Ovary (tissue), 7 donors: ENCODE measurements at regions not wholly inside any gene's neighbourhood (a gene's known extent, or its start where the extent isn't known, plus 50 kb on each side); places are given as distances from the start of the nearest gene placed in this dataset.

Experiments used
- DNase-seq, 5 donors: peaks; one replicate each; pipeline ENCODE4 v3.0.0-alpha.2; 2019 to 2020
- H3K27ac ChIP-seq, 2 donors: fragments of 200-600 bp; one replicate each; pipeline versions ENCODE4 v1.5.1 to v1.8.0; 2019 to 2022
- H3K27me3 ChIP-seq: fragments of 200-600 bp; one replicate; pipeline ENCODE4 v1.8.0; 2022
- H3K36me3 ChIP-seq: fragments of 200-600 bp; sonication (generic); one replicate; pipeline ENCODE4 v1.5.1; 2019
- H3K4me1 ChIP-seq: one replicate; pipeline ENCODE4 v1.8.1; 2013; ENCODE audit warnings: mild to moderate bottlenecking, moderate library complexity; ENCODE audit not compliant: insufficient read depth
- H3K4me3 ChIP-seq: fragments of 200-600 bp; sonication (generic); one replicate; pipeline ENCODE4 v1.5.1; 2017
- H3K9me3 ChIP-seq, 2 donors: fragments of 200-600 bp in 1 of 2; sonication (generic) in 1 of 2; one replicate each; pipeline versions ENCODE4 v1.5.1 to v1.8.1; 2013 to 2019; ENCODE audit warnings: mild to moderate bottlenecking in 1 of 2, moderate library complexity in 1 of 2
- EP300 ChIP-seq: sonication (generic); formaldehyde crosslinking; IDR thresholded peaks from one replicate; pipeline ENCODE4 v1.6.1; 2017; ENCODE audit warnings: antibody characterized with exemption
- POLR2A ChIP-seq: fragments of 450-650 bp; IDR thresholded peaks from one replicate; pipeline ENCODE4 v1.6.1; 2017; ENCODE audit warnings: antibody characterized with exemption, mild to moderate bottlenecking, moderate library complexity
- WGBS, 3 donors: extraction: QIAGEN DNeasy Blood & Tissue Kit in 1 of 3; methylation state at CpG; one replicate each; pipeline versions ENCODE4 v1.1.5 to v1.1.7; 2013 to 2017; 5-methylcytosine and 5-hydroxymethylcytosine counted together
- intact Hi-C, 4 donors: fragments of 100-400 bp; cut with DNase I; formaldehyde crosslinking; loops; one replicate each; pipeline versions ENCODE4 v1.11.0 to v1.15.1; 2022 to 2023
- TF ChIP-seq, protein P1 (sequence below), 3 donors: fragments of 450-650 bp in 2 of 3; fragments of 200-600 bp in 1 of 3; IDR thresholded peaks; one replicate each; pipeline versions ENCODE4 v1.5.1 to v1.8.0; 2016 to 2022; ENCODE audit warnings: antibody characterized with exemption in 3 of 3, mild to moderate bottlenecking in 1 of 3
- donor health status: DM: no; HTN: no; CAD: no; lungs with moderate emphysema.
- donor health status: DM: no; HTN: no; CAD: no.
- donor health status: Bipolar disorder and iron deficiency.
- donor health status: DM: no; HTN: no; CAD: no.
- donor health status: DM: yes; HTN: yes; CAD: no.

DNA sequence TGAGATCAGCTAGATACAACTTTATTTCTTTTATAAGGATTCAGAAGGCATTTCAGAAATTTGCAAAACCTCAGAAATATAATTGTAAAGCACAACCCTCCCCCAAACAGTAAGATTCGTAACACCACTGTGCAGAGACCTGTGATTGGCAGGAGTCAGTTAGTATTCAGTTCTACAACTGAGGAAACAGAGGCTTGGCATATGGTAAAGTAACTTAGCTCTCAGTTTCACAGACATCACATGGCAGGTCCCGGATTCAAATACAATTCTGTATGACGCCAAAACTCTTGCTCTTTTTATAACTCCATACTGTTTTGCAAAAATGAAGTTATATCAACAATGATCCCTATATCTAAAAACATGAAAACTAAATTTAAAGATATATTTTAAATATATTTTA lies 225.6 kb upstream of the LMCD1 start:
- Histone ChIP-seq H3K36me3 (no peaks in the 10 kb centered on the region), H3K27ac (no peak overlapping the region), H3K4me1 (no peaks in the 10 kb centered on the region), H3K9me3 (no peaks in the 10 kb centered on the region), H3K4me3 (no peak overlapping the region), H3K27me3 (no peaks in the 10 kb centered on the region)
- WGBS, 3 donors: 94 to 96% (median 95%) methylated on average over 3 of the region's 3 CpGs
- no peak for TF ChIP-seq EP300
- no peak for TF ChIP-seq POLR2A
- TF ChIP-seq, protein P1, sequence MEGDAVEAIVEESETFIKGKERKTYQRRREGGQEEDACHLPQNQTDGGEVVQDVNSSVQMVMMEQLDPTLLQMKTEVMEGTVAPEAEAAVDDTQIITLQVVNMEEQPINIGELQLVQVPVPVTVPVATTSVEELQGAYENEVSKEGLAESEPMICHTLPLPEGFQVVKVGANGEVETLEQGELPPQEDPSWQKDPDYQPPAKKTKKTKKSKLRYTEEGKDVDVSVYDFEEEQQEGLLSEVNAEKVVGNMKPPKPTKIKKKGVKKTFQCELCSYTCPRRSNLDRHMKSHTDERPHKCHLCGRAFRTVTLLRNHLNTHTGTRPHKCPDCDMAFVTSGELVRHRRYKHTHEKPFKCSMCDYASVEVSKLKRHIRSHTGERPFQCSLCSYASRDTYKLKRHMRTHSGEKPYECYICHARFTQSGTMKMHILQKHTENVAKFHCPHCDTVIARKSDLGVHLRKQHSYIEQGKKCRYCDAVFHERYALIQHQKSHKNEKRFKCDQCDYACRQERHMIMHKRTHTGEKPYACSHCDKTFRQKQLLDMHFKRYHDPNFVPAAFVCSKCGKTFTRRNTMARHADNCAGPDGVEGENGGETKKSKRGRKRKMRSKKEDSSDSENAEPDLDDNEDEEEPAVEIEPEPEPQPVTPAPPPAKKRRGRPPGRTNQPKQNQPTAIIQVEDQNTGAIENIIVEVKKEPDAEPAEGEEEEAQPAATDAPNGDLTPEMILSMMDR (IDR thresholded peaks at IDR 0.05): no peak
- DNase-seq: no peak
- intact Hi-C loops: no loop called here

DNA sequence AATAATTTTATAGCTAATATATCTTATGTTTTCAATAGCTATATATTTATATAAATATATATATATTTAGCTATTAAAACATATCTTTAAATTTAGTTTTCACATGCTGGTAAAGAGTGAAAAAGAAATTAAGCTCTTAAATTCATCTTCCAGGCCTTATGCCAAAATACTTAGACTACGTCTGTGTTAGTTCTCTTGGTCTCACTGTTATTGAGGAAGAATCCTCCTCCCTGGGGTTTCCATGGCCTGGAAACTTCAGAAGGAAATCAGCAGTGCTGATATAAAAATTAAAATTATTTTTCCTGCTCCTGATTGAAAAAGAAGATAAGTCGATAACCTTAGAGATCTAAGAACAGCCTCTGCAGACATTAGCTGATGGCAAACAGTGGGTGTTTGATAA lies 225.1 kb upstream of the LMCD1 start:
- TF ChIP-seq EP300: no peak
- TF ChIP-seq, protein P1 (IDR thresholded peaks at IDR 0.05): no peak
- TF ChIP-seq POLR2A: no peak
- Histone ChIP-seq H3K27me3 (no peaks in the 10 kb centered on the region), H3K36me3 (no peaks in the 10 kb centered on the region), H3K4me1 (no peaks in the 10 kb centered on the region), H3K9me3 (no peaks in the 10 kb centered on the region), H3K4me3 (no peak overlapping the region), H3K27ac (no peak overlapping the region)
- no peak for DNase-seq
- intact Hi-C loops: no loop called here
- 75 to 81% (median 75%) methylated on average over 2 of the region's 2 CpGs for WGBS, 3 donors

DNA sequence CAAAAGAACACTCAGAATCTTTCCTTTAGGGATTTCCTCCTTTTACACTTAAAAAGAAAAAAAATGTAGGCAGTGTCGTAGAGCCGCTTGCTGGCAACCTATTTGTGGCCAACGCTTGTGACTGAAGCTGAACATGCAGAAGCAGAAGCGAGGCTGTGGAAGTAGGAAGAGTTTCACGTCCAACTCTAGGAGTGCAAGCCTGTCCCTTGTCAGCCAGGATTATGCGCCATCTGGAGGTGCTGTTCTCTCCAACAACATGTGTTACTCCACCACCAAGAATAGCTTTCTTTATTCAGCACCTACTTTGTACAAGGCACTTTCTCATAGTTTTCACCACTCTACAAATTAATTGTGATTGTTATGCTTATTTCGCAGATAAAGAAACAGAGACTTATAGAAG lies 223.2 kb upstream of the LMCD1 start:
- WGBS, 3 donors: 89 to 92% (median 90%) methylated on average over 7 of the region's 7 CpGs
- Histone ChIP-seq H3K27ac (no peak overlapping the region), H3K27me3 (no peaks in the 10 kb centered on the region), H3K4me3 (no peak overlapping the region), H3K4me1 (no peaks in the 10 kb centered on the region), H3K9me3 (no peaks in the 10 kb centered on the region), H3K36me3 (no peaks in the 10 kb centered on the region)
- DNase-seq: no peak
- intact Hi-C loops: no loop called here
- TF ChIP-seq POLR2A: no peak
- no peak for TF ChIP-seq EP300
- TF ChIP-seq, protein P1 (IDR thresholded peaks at IDR 0.05): no peak

DNA sequence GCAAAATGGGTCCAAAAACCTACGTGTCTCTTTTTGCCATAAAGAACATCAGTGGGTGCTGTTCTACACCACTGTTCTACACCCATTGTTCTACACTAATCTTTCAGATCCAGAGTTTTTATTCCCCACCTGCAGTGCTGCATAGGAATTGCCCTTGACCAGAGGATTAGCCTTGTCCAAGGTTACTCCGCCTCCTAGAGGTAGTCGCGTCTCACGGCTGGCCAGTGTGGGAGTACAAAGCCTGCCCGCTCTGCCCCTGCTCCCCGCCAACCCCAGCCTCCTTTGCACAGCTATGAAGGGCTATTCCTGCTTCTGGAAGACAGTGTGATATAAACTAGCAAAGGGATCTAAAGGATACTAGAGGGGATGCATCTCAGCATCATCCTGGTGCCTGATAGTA lies 222.1 kb upstream of the LMCD1 start:
- no peaks in the 10 kb centered on the region for H3K27me3 ChIP-seq
- TF ChIP-seq EP300: no peak
- TF ChIP-seq, protein P1 (IDR thresholded peaks at IDR 0.05): no peak
- no peak for TF ChIP-seq POLR2A
- no peaks in the 10 kb centered on the region for H3K4me1 ChIP-seq
- no peaks in the 10 kb centered on the region for H3K9me3 ChIP-seq
- intact Hi-C loops: no loop called here
- no peaks in the 10 kb centered on the region for H3K36me3 ChIP-seq
- WGBS, 3 donors: 73 to 84% (median 78%) methylated on average over 7 of the region's 7 CpGs
- no peak for DNase-seq
- no peak overlapping the region for H3K27ac ChIP-seq
- H3K4me3 ChIP-seq: no peak overlapping the region
